GM21528 (cell line): ENCODE measurements at regions not wholly inside any gene's neighbourhood (a gene's known extent, or its start where the extent isn't known, plus 50 kb on each side); places are given as distances from the start of the nearest gene placed in this dataset.
"Not testable (repeated sequence)": the region's sequence is repeated elsewhere in the genome, so short reads cannot be mapped to it uniquely, and the experiment has no call there.

Experiments used
- ATAC-seq: cut with Tn5 transposase; IDR thresholded peaks from one replicate; pipeline ENCODE4 v1.9.1; 2021; ENCODE audit warnings: mild to moderate bottlenecking, moderate library complexity; ENCODE audit not compliant: unreplicated experiment, low FRiP score

- no peak for ATAC-seq
These were observed 361.8 kb downstream of the KCNRG start for GRCh38 chr13:50376895-50377575.

GRCh38 chr13:50377726-50378270, 362.6 kb downstream of the KCNRG start:
- ATAC-seq, result no peak

- ATAC-seq, result no peak
These were observed 363.3 kb downstream of the KCNRG start for GRCh38 chr13:50378509-50379044.

- ATAC-seq, result no peak
These were observed 364.3 kb downstream of the KCNRG start for GRCh38 chr13:50379584-50379983.

- no peak for ATAC-seq
These were observed 365.7 kb downstream of the KCNRG start for GRCh38 chr13:50380905-50381304.

GRCh38 chr13:50382511-50382910, 367.3 kb downstream of the KCNRG start:
- ATAC-seq, result no peak

- ATAC-seq, result no peak
These were observed 367.7 kb downstream of the KCNRG start for GRCh38 chr13:50382951-50383350.

- no peak for ATAC-seq
These were observed 369.5 kb downstream of the KCNRG start for GRCh38 chr13:50384724-50385123.

- no peak for ATAC-seq
These were observed 371.4 kb downstream of the KCNRG start for GRCh38 chr13:50386541-50387050.

- no peak for ATAC-seq
These were observed 371.9 kb downstream of the KCNRG start for GRCh38 chr13:50387051-50387581.

GRCh38 chr13:50388481-50388880, 373.2 kb downstream of the KCNRG start:
- no peak for ATAC-seq

GRCh38 chr13:50389726-50390125, 374.5 kb downstream of the KCNRG start:
- no peak for ATAC-seq

GRCh38 chr13:50390503-50391248, 375.4 kb downstream of the KCNRG start:
- ATAC-seq, result no peak

GRCh38 chr13:50392977-50393376, 377.7 kb downstream of the KCNRG start:
- ATAC-seq, result no peak

GRCh38 chr13:50393628-50394027, 378.4 kb downstream of the KCNRG start:
- ATAC-seq, result no peak

GRCh38 chr13:50396001-50396400, 380.8 kb downstream of the KCNRG start:
- ATAC-seq, result no peak

- ATAC-seq, result not testable (repeated sequence)
These were observed 381.4 kb downstream of the KCNRG start for GRCh38 chr13:50396618-50397017.

GRCh38 chr13:50400035-50400726, 384.9 kb downstream of the KCNRG start:
- no peak for ATAC-seq

- ATAC-seq, result no peak
These were observed 385.8 kb downstream of the KCNRG start for GRCh38 chr13:50401049-50401505.

- no peak for ATAC-seq
These were observed 386.6 kb downstream of the KCNRG start for GRCh38 chr13:50401721-50402465.
